OCI-LY7 (cell line): ENCODE measurements at regions not wholly inside any gene's neighbourhood (a gene's known extent, or its start where the extent isn't known, plus 50 kb on each side); places are given as distances from the start of the nearest gene placed in this dataset.

Experiments
- BruUV-seq: library from RNA; stranded (reverse); fragments of 400-500 nt; replicated peaks from 2 replicates; lab custom pipeline; 2021; lab: Mats Ljungman, UMichigan
- CTCF ChIA-PET: fragments of 300-600 bp; sonication (Branson Sonifier 250); formaldehyde crosslinking; loops from one replicate; lab custom pipeline; 2022; ENCODE audit warnings: antibody characterized with exemption; ENCODE audit not compliant: unreplicated experiment; lab: Charles Lee
- POLR2A ChIA-PET: fragments of 300-600 bp; sonication (Branson Sonifier 250); formaldehyde crosslinking; loops from one replicate; lab custom pipeline; 2022; ENCODE audit warnings: antibody characterized with exemption; lab: Charles Lee
- DNase-seq: peaks from one replicate; pipeline ENCODE4 v3.0.0-alpha.2; 2015; ENCODE audit warnings: low spot score
- H2AFZ ChIP-seq: fragments of 200-600 bp; sonication (generic), shearing (Covaris generic); 2 replicates; pipeline ENCODE4 v1.6.1; 2014; ENCODE audit warnings: mild to moderate bottlenecking, antibody characterized with exemption, low read length, moderate library complexity
- H3K27ac ChIP-seq: fragments of 200-600 bp; sonication (generic); 2 replicates; pipeline ENCODE4 v1.5.1; 2014; ENCODE audit warnings: mixed run types, low read depth, mild to moderate bottlenecking, moderate library complexity, low read length, inconsistent platforms; ENCODE audit not compliant: poor library complexity, severe bottlenecking
- H3K36me3 ChIP-seq: fragments of 200-600 bp; sonication (generic); 2 replicates; pipeline ENCODE4 v1.6.1; 2014; ENCODE audit warnings: mild to moderate bottlenecking, antibody characterized with exemption, low read length, moderate library complexity, mixed read lengths; ENCODE audit not compliant: insufficient read depth
- H3K4me1 ChIP-seq: fragments of 200-600 bp; sonication (generic); 2 replicates; pipeline ENCODE4 v1.5.1; 2014; ENCODE audit warnings: mild to moderate bottlenecking, low read length; ENCODE audit not compliant: insufficient read depth, poor library complexity, severe bottlenecking
- H3K4me2 ChIP-seq: fragments of 200-600 bp; sonication (generic); 2 replicates; pipeline ENCODE4 v1.6.1; 2014; ENCODE audit warnings: mild to moderate bottlenecking, low read length
- H3K4me3 ChIP-seq: fragments of 200-600 bp; sonication (generic); 2 replicates; pipeline ENCODE4 v1.5.1; 2014; ENCODE audit warnings: mild to moderate bottlenecking, low read depth, low read length; ENCODE audit not compliant: poor library complexity, severe bottlenecking
- H3K79me2 ChIP-seq: fragments of 200-600 bp; sonication (generic); 2 replicates; pipeline ENCODE4 v1.6.1; 2016; ENCODE audit warnings: low read depth, mild to moderate bottlenecking, low read length, moderate library complexity, mixed read lengths; ENCODE audit not compliant: insufficient read depth
- H3K9me2 ChIP-seq: fragments of 200-600 bp; sonication (generic); 2 replicates; pipeline ENCODE4 v1.6.1; 2016; ENCODE audit warnings: mild to moderate bottlenecking, low read length, mixed read lengths; ENCODE audit not compliant: insufficient read depth
- H3K9me3 ChIP-seq: fragments of 200-600 bp; sonication (generic); 2 replicates; pipeline ENCODE4 v1.6.1; 2014; ENCODE audit warnings: mild to moderate bottlenecking, mixed run types, low read length, mixed read lengths
- H4K20me1 ChIP-seq: fragments of 200-600 bp; sonication (generic); 2 replicates; pipeline ENCODE4 v1.6.1; 2014; ENCODE audit warnings: mild to moderate bottlenecking, antibody characterized with exemption, low read length, moderate library complexity, mixed read lengths; ENCODE audit not compliant: insufficient read depth
- CTCF ChIP-seq: fragments of 200-600 bp; sonication (generic); conservative IDR thresholded peaks from 2 replicates; pipeline ENCODE4 v1.5.1; 2014; ENCODE audit warnings: mild to moderate bottlenecking, antibody characterized with exemption, low read length, moderate library complexity, mixed read lengths
- EZH2phosphoT487 ChIP-seq: fragments of 200-600 bp; sonication (generic); IDR thresholded peaks from 2 replicates; pipeline ENCODE4 v1.6.1; 2018; ENCODE audit warnings: low read depth, borderline replicate concordance, mild to moderate bottlenecking, mixed run types, antibody characterized with exemption, low read length, moderate library complexity, mixed read lengths
- intact Hi-C: fragments of 100-400 bp; cut with micrococcal nuclease; formaldehyde crosslinking; loops from one replicate; pipeline ENCODE4 v1.10.0; 2022; ENCODE audit not compliant: unreplicated experiment

GRCh38 chr11:115761348-115761747 lies 257.1 kb upstream of the CADM1 start:
- ChIA-PET CTCF (interaction anchor here (0.5 kb wide), 1 partner anchor 690 kb away, joined by 3 read pairs; no protein-coding TSS in a partner anchor), POLR2A (no interaction called here)
- no peaks in the 10 kb centered on the region for H3K9me3 ChIP-seq
- intact Hi-C loops, result no loop called here
- no peak overlapping the region for H3K4me2 ChIP-seq
- H3K27ac ChIP-seq, result no peak overlapping the region
- no peaks in the 10 kb centered on the region for H3K36me3 ChIP-seq
- H3K4me1 ChIP-seq, result no peaks in the 10 kb centered on the region
- no TSS peak for BruUV-seq
- H3K79me2 ChIP-seq, result no peaks in the 10 kb centered on the region
- TF ChIP-seq CTCF, result no peak
- TF ChIP-seq EZH2phosphoT487, result no peak
- H3K9me2 ChIP-seq, result no peaks in the 10 kb centered on the region
- no peak overlapping the region for H2AFZ ChIP-seq
- H4K20me1 ChIP-seq, result no peaks in the 10 kb centered on the region
- no peak overlapping the region for H3K4me3 ChIP-seq
- no peak for DNase-seq

GRCh38 chr11:115760461-115761320 lies 256.5 kb upstream of the CADM1 start:
- H3K27ac ChIP-seq, result no peak overlapping the region
- no peak overlapping the region for H3K4me2 ChIP-seq
- intact Hi-C loops, result no loop called here
- no peak overlapping the region for H2AFZ ChIP-seq
- no peak for TF ChIP-seq CTCF
- TF ChIP-seq EZH2phosphoT487, result no peak
- no peaks in the 10 kb centered on the region for H4K20me1 ChIP-seq
- no peak overlapping the region for H3K4me3 ChIP-seq
- no peak for DNase-seq
- H3K79me2 ChIP-seq, result no peaks in the 10 kb centered on the region
- POLR2A ChIA-PET, result no interaction called here
- no peaks in the 10 kb centered on the region for H3K9me3 ChIP-seq
- H3K36me3 ChIP-seq, result no peaks in the 10 kb centered on the region
- H3K9me2 ChIP-seq, result no peaks in the 10 kb centered on the region
- CTCF ChIA-PET, result no interaction called here
- no TSS peak for BruUV-seq
- no peaks in the 10 kb centered on the region for H3K4me1 ChIP-seq
